Activated T-cell treated with anti-CD3 and anti-CD28 coated beads, Interleukin-2, amount 50 U/mL, for 1 hour (primary cell): ENCODE measurements at regions not wholly inside any gene's neighbourhood (a gene's known extent, or its start where the extent isn't known, plus 50 kb on each side); places are given as distances from the start of the nearest gene placed in this dataset.
A peak's percentile ranks its signal among the peaks of the same experiment; 100 is the strongest.
"Not testable (repeated sequence)": the region's sequence is repeated elsewhere in the genome, so short reads cannot be mapped to it uniquely, and the experiment has no call there.

Experiments
- DNase-seq: peaks from one replicate; pipeline ENCODE4 v3.0.0-alpha.2; 2020

GRCh38 chr6:14540810-14541540 is 423.4 kb downstream of the CD83 start:
- DNase-seq: no peak

- DNase-seq: peak; percentile 18
Observed at GRCh38 chr6:14542670-14543366, 425.2 kb downstream of the CD83 start.

GRCh38 chr6:14543971-14544585 is 426.5 kb downstream of the CD83 start:
- DNase-seq: no peak

- no peak for DNase-seq
Observed at GRCh38 chr6:14544666-14545065, 427.1 kb downstream of the CD83 start.

GRCh38 chr6:14545496-14545895 is 427.9 kb downstream of the CD83 start:
- no peak for DNase-seq

- no peak for DNase-seq
Observed at GRCh38 chr6:14546036-14546435, 428.5 kb downstream of the CD83 start.

- DNase-seq: no peak
Observed at GRCh38 chr6:14547284-14547998, 429.9 kb downstream of the CD83 start.

GRCh38 chr6:14549304-14549770 is 431.8 kb downstream of the CD83 start:
- DNase-seq: no peak

- no peak for DNase-seq
Observed at GRCh38 chr6:14549871-14550270, 432.3 kb downstream of the CD83 start.

GRCh38 chr6:14550410-14550809 is 432.8 kb downstream of the CD83 start:
- DNase-seq: no peak

- no peak for DNase-seq
Observed at GRCh38 chr6:14550822-14551221, 433.2 kb downstream of the CD83 start.

GRCh38 chr6:14551601-14552000 is 434.0 kb downstream of the CD83 start:
- DNase-seq: not testable (repeated sequence)

- no peak for DNase-seq
Observed at GRCh38 chr6:14552891-14553290, 435.3 kb downstream of the CD83 start.

- no peak for DNase-seq
Observed at GRCh38 chr6:14553515-14553914, 435.9 kb downstream of the CD83 start.

- no peak for DNase-seq
Observed at GRCh38 chr6:14555804-14556203, 438.2 kb downstream of the CD83 start.

GRCh38 chr6:14559746-14560536 is 442.4 kb downstream of the CD83 start:
- DNase-seq: no peak

GRCh38 chr6:14561563-14561962 is 444.0 kb downstream of the CD83 start:
- not testable (repeated sequence) for DNase-seq

GRCh38 chr6:14567842-14568241 is 450.3 kb downstream of the CD83 start:
- no peak for DNase-seq

GRCh38 chr6:14569394-14569793 is 451.8 kb downstream of the CD83 start:
- DNase-seq: no peak

- DNase-seq: not testable (repeated sequence)
Observed at GRCh38 chr6:14569874-14570273, 452.3 kb downstream of the CD83 start.

GRCh38 chr6:14571001-14571400 is 453.4 kb downstream of the CD83 start:
- no peak for DNase-seq

- no peak for DNase-seq
Observed at GRCh38 chr6:14571746-14572145, 454.2 kb downstream of the CD83 start.
